ENCODE measurements at regions not wholly inside any gene's neighbourhood (a gene's known extent, or its start where the extent isn't known, plus 50 kb on each side); places are given as distances from the start of the nearest gene placed in this dataset.
A peak's percentile ranks its signal among the peaks of the same experiment; 100 is the strongest.
"Not testable (repeated sequence)": the region's sequence is repeated elsewhere in the genome, so short reads cannot be mapped to it uniquely, and the experiment has no call there.

DNA sequence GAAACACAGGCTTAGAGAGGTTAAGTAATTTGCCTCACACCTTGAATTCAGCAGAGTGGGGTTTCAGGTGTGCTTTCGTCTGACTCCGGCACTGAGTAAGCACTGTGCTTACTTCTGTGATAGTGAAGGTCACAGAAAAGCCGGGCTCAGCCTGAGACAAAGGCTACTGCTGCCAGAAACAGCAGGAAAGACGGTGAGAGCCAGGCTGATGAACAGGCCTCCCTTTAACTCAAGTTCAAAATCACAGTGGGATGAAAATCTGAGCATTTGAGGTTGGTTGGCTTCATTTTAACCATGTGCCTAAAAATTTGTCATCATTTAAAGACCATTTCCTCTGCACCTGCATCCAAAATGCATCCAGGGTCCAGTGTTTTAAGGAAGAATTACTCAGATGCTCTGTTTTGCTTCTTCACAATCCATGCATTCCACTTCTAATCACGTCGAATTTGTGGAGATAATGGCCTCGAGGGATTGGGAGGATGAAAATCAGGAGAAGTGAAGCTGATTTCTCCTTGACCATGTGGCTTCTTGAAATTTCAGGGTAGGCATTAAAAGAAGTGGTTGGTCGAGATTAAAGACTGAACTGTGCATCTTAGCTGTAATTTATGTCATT, 121.2 kb upstream of the LNX1 start:
- no peak for DNase-seq

DNA sequence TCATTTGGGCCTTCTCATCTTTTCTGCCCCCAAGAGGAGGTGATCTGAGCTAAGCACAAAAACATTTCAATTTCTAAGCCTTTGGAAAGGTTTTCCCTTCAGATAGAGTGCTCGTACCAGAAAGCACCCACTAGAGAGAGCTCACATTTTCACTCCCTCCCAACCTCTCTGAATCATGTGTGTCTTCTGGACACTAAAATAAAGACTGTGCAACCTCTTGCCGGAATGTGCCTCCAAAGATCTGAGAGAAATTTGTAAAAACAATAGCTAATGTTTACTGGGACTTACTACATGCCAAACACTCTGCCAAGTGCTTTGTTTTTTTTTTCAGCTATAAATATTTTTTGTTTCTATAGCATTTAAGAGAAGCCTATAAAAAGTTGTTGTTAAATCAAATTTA, 120.6 kb upstream of the LNX1 start:
- DNase-seq: no peak

DNA sequence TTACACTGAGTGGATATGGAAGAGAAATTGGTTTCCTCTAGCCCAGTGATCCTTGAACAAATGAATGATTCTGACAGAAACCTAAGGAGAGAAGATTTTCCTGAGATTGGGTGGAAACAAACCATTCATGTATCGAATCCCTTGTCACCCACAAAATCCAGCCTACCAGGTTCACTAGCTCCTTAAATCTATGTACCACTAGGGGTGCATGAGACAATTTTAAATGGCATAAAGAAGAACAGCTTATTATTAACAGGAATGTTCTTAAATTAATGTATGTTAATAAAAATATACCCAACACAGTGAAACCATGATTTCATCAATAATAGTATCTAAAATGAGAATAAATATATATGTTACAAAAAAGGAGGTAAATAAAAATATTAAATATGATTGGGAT, 118.4 kb upstream of the LNX1 start:
- DNase-seq: no peak

DNA sequence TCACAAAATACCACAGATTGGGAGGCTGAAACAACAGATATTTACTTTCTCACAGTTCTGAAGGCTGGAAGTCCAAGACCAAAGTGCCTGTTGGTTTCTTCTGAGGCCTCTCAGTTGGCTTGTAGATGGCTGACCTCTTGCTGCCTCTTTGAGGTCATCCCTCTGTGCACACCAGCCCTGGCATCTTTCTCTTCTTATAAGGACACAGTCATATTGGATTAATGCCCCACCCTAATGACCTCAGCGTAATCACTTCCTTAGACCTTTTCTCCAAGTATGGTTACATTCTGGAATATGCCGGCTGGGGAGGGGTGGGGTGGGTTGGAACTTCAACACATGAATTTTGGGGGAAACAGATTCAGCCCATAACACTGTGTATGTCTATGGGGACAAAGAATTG, 116.2 kb upstream of the LNX1 start:
- DNase-seq: no peak

DNA sequence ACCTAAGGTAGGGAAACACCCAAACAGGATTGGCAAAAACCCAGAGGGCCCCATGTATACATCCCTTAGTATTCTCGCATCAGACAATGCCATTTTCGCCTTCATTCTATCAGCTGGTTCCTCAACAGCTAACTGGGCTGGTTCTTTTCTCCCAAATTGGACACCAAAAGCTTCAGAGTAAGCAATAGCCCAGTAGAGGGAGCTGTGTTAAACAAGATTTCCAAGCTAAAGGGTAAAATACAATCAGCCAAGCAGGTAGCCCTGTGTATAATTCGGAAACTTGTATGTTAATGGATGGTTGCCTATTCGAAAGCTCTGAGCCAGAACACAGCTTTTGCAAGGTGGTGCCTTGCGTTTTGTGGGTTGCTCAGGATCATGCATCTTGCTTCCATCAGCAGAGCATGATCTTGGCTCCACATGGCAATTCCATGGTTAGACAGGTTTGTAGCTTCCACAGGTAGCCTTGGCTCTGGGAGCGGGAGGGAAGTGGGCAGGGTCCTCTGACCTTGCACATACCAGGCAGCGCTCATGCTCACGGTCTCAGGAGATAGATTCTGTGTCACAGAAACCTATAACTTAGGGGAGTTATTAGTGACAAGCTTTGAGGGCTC, 115.2 kb upstream of the LNX1 start:
- peak; percentile 49 for DNase-seq

DNA sequence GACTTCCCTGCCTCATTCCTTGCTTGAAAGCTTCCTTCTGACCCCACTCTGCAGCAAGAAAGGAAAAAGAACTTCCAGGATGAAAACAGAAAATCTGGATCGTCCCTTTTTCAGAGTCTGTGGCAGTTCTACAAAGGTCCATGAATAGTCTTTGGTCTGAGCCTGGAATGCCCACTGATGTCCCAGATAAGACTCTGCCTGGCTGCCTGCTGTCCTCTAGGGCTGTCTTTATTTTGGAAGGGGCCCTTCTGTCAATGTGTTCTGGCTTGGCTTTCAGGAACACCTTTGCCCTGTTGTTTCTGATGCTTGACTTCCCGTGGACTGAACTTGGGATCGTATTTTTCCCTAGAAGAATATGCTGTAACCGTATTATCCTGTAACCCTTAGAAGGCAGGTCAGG, 114.7 kb upstream of the LNX1 start:
- no peak for DNase-seq

DNA sequence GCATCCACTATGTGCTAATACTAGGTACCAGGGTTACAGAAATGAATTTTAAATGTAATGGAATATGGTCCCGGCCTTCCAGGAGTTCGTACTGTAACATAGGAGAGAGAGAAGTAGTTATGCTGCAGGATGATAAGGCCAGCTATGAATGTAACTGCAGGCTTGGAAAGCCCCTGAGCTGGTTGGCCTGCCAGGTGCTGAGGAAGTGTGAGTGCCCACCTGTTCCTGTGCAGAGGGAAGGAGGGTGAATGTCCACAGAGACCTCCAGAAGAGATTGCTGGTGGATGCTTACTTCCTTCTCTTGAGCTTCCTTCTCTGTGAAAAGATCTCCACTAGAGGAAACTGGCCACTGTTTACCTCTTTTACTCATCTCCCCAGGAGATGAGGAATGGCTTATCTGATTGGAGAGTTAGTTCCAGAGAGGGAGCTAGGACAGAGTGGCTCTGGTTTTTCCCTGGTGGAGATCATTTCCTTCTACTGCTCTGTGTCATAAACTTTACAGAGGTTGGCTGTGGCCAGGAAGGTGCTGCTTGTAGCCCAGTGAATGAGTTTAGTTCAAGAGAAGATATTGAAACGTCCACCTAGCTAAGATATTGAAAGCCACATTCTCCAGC, 114.0 kb upstream of the LNX1 start:
- DNase-seq: no peak

DNA sequence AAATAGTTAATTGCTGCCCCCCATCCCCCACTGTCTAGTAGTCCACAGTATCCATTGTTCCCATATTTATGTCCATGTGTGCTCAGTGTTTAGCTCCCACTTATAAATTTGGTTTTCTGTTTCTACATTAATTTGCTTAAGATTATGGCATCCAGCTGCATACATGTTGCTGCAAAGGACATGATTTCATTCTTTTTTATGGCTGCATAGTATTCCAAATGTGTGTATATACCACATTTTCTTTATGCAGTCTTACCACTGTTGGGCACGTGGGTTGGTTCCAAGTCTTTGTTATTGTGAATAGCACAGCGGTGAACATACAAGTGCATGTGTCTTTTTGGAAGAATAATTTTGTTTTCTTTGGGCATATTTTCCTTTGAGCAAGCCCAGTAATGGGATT, 113.0 kb upstream of the LNX1 start:
- no peak for DNase-seq

DNA sequence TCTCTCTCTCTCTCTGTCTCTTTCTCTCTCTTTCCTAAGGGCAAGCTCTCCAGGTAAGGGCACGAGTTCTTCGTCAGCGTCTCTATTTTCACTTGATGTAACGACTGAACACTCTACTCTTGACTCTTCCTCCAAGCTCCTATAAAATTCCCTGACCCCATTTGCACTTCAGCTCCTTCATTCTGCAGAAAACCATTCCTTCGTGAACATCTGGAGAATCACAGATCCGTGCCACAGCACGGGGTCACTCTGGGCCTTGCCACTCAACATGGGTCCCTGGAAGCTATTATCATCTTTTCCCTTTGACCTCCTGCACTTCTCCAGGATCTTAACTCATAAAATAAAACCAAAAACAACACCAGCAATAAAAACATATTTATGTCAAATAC, 112.0 kb upstream of the LNX1 start:
- DNase-seq: no peak

DNA sequence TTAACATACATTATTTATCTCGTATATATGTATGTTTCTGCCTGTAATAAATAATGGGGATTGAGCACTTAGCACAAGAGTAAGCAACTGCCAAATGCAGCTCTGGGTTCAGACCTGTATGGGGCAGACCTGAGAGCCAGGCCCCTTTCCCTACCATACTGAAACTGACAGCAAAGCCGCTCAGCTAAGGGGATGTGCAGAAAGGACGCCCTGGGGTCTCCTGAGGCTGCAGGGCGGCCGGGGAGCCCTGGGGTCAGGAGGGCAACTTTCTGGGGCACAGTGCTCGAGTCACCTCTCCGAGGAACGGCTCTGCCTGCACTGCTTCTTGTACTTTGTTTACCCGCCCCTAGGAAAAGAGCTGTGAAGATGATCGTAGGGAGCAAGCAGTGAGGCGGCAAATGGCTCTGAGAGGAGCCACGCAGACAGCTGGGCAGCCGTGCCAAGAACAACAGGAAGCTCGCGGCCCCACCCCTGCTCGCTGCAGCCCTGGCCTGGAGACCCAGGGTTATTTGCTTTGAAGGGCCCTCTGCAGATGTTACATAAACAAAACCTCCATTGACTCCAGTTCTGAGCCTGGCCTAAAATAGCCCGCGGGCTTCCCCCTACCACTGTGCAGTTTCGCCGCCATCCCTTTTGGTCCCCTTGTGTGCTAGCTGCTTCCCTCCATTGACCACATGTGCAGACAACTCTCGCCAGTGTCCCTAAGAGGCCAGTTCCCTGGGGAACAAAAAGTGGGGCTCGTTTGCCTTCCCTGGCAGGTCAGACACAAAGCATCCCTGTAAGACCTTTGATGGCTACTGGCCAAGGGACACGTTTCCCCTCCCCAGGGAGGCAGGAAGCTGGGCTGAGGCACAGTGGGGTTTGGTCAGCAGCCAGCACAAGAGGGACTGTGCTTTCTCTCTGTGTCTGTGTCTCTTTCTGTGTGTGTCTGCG, 111.3 kb upstream of the LNX1 start:
- peak; percentile 28 for DNase-seq

DNA sequence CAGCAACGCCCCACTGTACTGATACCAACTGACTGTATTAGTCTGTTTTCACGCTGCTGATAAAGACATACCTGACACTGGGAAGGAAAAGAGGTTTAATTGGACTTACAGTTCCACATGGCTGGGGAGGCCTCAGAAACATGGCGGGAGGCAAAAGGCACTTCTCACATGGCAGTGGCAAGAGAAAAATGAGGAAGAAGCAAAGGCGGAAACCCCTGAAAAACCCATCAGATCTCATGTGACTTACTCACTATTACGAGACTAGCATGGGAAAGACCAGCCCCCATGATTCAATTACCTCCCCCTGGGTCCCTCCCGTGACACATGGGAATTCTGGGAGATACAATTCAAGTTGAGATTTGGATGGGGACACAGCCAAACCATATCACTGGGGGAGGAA, 110.0 kb upstream of the LNX1 start:
- DNase-seq: not testable (repeated sequence)

DNA sequence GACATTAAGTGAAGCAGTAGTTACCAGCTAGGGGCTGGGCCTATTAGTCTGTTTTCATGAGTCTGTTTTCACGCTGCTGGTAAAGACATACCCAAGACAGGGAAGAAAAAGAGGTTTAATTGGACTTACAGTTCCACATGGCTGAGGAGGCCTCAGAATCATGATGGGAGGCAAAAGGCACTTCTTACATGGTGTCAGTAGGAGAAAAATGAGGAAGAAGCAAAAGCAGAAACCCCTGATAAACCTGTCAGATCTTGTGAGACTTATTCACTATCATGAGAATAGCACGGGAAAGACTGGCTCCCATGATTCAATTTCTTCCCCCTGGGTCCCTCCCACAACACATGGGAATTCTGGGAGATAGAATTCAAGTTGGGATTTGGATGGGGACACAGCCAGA, 108.0 kb upstream of the LNX1 start:
- DNase-seq: not testable (repeated sequence)

DNA sequence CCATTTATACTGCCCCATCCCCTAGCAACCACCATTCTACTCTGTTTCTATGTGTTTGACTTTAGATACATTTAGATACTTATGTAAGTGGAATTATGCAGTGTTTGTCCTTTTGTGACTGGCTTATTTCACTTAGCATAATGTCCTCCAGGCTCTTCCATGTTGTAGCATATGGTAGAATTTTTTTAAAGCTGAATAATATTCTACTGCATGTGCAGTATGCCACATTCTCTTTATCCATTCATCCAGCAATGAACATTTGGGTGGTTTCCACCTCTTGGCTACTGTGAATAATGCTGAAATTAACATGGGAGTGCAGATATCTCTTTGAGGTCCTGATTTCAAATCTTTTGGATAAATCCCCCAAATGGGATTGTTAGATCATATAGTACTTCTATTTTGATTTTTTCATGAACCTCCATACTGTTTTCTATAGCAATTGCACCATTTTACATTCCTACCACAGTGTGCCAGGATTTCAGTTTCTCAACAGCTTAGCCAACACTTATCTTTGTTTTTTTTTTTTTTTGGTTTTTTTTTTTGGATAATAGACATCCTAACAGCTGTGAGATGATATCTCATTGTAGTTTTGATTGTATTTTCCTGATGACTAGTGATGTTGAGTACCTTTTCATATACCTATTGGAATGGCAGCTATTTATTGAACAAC, 105.9 kb upstream of the LNX1 start:
- no peak for DNase-seq

DNA sequence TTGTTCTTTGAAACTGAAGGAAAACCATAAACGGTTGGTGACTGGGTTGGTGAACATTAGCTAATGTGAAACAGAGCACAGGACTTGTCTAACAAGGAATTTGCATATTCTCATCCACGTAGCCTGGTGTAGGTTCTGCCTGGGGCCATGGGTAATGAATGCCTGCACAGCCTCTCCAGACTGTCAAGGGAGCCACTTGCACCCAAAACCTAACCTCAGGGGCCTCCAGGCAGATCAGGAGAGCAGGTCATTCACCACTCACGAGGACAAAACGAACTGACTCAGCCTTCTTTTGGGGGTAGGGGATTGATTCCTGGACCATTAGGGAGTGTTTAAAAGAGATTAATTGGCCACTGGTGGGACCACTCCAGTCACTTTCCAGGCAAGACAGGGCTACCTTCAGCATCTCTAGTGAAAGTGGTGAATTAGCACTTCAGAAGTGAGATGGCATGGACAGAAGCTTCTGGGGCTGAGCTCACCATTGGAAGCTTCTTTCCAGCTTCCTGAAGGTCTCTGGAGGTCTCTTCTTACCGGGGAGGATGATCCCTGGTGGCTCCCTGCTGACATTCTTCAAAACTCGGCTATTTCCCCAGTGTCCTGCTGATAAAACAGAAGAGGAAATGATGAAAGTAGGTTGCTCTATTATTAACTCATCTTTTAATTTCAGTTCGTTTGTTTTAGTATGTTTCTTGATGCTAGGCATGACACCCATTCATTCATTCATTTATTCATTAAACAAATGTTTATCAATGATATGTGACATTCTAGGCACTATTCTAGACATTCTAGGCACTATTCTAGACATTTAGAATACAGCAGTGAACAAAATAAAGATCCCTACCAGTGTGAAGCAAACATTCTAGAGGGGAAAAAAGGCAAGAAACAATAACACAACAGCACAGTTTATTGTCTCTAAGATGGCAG, 104.5 kb upstream of the LNX1 start:
- DNase-seq: no peak

DNA sequence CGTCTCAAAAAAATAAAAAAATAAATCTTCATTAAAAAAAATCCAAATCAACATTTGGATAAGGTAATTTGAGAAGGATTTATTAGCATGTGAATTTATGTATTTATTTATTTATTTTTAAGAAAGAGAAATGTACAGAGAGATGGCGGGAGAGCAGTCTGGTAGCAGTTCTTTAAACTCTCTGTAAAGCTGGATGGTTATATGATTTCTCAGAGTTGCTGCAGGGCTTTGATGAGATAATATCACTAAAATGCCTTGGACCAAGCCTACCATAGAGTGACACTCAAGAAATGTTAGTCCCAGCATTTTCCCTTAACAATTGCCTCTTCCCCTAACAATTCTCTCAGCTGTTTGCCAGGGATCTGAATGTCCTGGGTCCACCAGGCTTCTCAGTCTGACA, 103.4 kb upstream of the LNX1 start:
- no peak for DNase-seq

DNA sequence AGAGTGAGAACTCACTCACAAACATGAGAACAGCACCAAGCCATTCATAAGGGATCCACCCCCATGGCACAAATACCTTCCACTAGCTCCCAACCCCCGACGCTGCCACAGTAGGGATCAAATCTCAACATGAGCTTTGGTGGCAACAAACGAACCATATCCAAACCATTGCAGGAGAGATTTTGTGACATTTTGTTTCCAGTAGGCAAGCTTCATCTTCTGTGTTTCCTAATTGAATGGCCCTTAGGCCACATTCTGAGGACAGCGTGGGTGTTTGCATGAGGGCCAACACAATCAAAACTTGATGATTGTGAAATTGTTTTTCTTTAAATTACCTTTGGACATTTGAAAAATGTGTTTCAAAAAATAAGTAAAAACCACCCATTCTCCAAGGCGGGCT, 102.6 kb upstream of the LNX1 start:
- no peak for DNase-seq

DNA sequence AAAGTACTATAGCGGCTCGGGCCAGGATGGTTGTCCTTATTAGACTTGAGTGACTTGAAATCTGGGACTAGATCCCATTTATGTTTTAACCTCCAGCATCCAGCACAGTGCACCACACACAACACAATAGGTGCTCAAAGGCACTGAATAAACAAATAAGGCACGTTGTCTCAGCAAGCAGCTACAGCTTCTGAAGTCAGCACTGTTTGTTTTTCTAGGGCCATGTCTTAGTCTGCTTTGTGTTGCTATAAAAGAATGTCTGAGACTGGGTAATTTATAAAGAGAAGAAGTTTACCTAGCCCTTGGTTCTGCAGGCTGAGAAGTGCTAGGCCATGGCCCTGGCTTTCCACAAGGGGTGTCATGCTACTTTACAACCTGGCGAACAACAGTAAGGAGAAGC, 102.1 kb upstream of the LNX1 start:
- DNase-seq: no peak

DNA sequence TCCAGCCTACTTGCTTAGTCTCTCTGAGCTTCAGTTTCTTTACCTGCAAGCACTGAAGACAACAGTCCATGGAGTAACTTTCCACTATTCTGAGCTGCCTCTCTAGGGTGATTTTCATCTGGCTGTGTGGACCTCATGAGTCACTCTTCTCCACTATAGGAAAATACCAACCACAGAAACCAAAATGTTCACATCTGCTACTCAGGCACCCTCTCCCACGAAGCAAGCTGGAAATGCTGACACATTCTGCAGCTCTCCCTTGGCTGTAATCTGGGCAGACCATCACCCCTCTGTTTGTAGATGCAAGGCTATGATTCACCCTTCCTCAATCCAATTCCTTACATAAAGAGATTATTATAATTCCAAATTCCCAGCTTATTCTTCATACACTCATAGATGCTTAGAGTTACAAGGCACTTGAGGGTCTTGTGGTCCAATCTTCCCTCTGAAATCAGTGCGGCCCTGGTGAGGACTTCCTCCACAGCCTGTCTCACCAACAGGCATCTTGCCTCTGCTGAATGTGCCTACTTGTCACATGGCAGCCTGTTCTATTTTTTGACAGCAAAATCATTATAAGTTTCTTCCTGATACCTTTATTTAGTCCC, 97.0 kb upstream of the LNX1 start:
- DNase-seq: peak; percentile 57

DNA sequence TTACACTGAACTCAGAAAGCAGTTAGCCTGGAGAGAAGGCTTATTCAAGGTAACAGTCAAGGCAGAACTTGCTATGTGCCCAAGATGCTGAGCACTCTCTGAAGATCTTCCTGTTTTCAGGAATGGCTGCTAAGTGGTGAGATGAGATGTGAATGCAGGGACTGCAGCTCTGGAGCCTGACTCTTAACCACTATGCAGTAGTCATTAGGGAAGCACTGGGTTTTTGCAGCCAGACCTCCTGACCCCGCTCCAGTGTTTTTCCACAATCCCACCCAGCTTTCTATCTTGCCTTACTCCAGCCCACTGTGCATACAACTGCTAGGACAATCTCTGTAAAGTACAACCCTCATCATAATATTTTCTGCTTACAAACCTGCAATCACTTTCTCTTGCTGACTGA, 95.2 kb upstream of the LNX1 start:
- no peak for DNase-seq

DNA sequence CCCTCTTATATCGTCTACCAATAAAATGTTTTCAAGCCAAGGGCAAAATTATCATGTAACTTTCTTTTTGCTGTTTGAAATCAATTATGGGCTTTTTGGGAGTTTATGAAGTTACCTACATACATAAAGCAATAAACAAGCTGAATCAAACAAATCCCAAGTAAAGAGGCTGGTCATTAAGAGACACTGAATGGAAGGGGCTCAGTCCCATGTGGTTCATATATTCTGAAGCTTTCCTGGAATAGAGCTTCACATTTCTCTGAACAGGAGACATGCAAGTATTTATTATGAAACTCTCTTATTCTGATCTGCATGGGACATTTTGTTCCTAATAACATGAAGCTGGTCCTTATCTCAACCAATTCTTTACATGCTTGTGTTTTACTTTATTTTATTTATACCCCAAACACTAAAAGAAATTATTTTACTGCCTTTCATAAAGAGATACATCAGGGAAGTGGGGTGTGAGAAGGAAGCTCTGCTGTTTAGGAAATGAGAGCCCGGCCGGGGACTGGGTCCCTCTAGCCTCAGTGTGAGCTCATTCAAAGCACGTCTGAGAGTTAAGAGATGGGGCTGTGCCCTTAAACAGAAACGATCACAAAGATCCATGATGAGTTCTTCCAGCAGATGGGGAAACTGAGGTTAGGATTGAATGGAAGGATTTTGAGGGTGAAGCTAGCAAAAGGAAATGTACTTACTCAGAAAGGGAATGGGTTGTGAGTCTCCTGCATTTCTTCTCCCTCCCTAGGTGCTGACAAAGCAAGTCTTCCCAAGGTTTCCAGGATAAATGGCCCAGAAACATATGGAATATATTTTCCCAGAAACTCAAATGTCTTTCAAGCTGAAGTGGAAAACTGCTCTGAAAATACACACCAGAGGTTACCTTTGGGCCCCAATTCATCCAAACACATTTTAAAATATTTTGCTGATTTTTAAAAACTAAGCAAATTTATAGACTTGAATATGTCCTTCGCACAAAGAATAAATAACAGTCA, 93.1 kb upstream of the LNX1 start:
- DNase-seq: no peak

All from hematopoietic multipotent progenitor cell treated with erythropoietin and hydrocortisone succinate and interleukin-3 and kit ligand, for 8 days (in vitro differentiated cells).